Omental fat pad (tissue), 3 donors: ENCODE measurements at regions not wholly inside any gene's neighbourhood (a gene's known extent, or its start where the extent isn't known, plus 50 kb on each side); places are given as distances from the start of the nearest gene placed in this dataset.
"Not testable (repeated sequence)": the region's sequence is repeated elsewhere in the genome, so short reads cannot be mapped to it uniquely, and the experiment has no call there.

Source experiments
- ATAC-seq: fragments of 150-250 bp; one replicate; pipeline ENCODE4 v1.9.1; 2016; ENCODE audit warnings: mild to moderate bottlenecking, moderate library complexity; ENCODE audit not compliant: low FRiP score
- DNase-seq: peaks from one replicate; pipeline ENCODE4 v3.0.0-alpha.2; 2019; ENCODE audit warnings: low spot score
- CTCF ChIP-seq, 3 donors: fragments of 450-650 bp; IDR thresholded peaks; one replicate each; pipeline ENCODE4 v1.5.1; 2016 to 2017; ENCODE audit warnings: antibody characterized with exemption in 3 of 3, mild to moderate bottlenecking in 3 of 3, moderate library complexity in 2 of 3

- ATAC-seq (no peak), DNase-seq (no peak)
- TF ChIP-seq CTCF (IDR thresholded peaks at IDR 0.05): no peak
Measured at GRCh38 chr5:40355181-40355580, 324.5 kb upstream of the PTGER4 start.

GRCh38 chr5:40354171-40354570, 325.5 kb upstream of the PTGER4 start:
- DNase-seq (no peak), ATAC-seq (no peak)
- no peak for TF ChIP-seq CTCF (IDR thresholded peaks at IDR 0.05)

GRCh38 chr5:40353442-40353841, 326.3 kb upstream of the PTGER4 start:
- no peak for DNase-seq
- no peak for TF ChIP-seq CTCF (IDR thresholded peaks at IDR 0.05)
- ATAC-seq: no peak

- DNase-seq (no peak), ATAC-seq (no peak)
- TF ChIP-seq CTCF (IDR thresholded peaks at IDR 0.05): no peak
Measured at GRCh38 chr5:40347981-40348725, 331.6 kb upstream of the PTGER4 start.

GRCh38 chr5:40346901-40347300, 332.8 kb upstream of the PTGER4 start:
- ATAC-seq (no peak), DNase-seq (no peak)
- TF ChIP-seq CTCF (IDR thresholded peaks at IDR 0.05): no peak

- ATAC-seq, DNase-seq: not testable (repeated sequence)
Measured at GRCh38 chr5:40338434-40338833, 341.3 kb upstream of the PTGER4 start.

GRCh38 chr5:40334242-40334635, 345.5 kb upstream of the PTGER4 start:
- ATAC-seq: no peak
- TF ChIP-seq CTCF (IDR thresholded peaks at IDR 0.05): no peak
- DNase-seq: no peak
